ENCODE measurements at regions not wholly inside any gene's neighbourhood (a gene's known extent, or its start where the extent isn't known, plus 50 kb on each side); places are given as distances from the start of the nearest gene placed in this dataset.
"Not testable (repeated sequence)": the region's sequence is repeated elsewhere in the genome, so short reads cannot be mapped to it uniquely, and the experiment has no call there.

DNA sequence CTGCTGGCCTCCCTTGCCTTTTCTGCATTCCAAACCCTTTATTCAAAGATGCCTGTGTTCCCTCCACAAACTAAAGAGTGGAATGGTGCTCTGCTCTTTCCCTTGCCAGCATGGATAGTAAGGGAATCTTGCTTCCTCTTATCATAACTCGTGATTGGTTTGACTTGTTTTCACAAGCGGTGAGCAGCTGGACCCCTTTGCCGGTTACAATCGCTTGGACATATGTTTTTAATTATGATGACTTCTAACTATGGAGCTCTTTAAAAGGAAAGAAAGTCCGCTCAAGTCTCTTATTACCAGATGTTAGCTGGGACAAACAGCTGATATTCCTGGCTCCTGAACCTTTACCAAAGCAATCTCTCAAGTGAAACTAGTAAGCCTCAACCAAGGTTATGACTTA, 1094.7 kb downstream of the UQCRFS1 start:
- no peak for DNase-seq

DNA sequence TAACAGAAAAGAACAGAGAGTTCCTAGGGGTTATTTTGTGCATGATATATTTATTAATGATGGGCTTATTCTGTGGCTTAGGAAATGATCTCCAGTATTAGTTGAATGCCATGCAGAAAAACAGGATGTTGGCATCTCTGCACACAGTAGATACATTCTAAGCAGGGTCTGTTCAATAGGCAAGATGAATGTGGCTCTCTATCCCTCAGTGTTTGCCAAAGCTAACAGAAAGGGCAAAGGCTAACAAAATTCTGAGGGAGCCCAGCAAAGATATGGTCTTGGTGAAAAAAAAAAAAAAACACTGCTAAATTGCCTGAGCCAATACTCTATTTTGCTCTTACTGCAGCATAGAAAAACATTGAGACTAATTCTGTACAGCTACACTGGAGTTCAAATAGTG, 1095.8 kb downstream of the UQCRFS1 start:
- DNase-seq: no peak

DNA sequence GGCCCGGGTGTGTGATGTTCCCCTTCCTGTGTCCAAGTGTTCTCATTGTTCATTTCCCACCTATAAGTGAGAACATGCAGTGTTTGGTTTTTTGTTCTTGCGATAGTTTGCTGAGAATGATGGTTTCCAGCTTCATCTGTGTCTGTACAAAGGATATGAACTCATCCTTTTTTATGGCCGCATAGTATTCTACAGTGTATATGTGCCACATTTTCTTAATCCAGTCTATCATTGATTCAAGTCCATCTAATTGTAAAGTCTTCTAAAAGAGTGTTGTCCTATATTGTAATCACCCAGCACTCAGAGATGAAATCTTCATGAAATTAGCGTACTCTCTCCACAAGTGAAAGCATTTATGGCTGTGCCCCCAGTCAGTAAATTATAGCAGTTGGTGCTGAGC, 1096.6 kb downstream of the UQCRFS1 start:
- DNase-seq: not testable (repeated sequence)

DNA sequence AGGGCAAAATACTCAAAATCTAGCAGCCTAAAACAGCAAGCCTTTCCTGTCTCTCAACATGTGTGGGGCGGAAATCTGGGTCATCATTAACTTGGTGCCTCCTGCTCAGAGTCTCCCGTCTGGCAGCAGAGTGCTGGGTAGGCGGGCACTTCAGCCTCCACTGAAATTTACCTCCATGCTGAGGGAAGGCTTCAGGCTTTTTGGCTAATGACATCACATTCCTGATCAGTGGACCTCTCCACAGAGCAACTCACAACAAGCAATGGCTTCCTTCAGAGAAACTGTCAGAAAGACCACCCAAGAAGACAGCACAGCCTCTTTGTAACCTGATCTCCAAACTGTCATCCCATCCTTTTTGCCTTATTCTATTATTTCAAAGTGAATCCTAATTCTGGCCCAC, 1109.0 kb downstream of the UQCRFS1 start:
- no peak for DNase-seq

DNA sequence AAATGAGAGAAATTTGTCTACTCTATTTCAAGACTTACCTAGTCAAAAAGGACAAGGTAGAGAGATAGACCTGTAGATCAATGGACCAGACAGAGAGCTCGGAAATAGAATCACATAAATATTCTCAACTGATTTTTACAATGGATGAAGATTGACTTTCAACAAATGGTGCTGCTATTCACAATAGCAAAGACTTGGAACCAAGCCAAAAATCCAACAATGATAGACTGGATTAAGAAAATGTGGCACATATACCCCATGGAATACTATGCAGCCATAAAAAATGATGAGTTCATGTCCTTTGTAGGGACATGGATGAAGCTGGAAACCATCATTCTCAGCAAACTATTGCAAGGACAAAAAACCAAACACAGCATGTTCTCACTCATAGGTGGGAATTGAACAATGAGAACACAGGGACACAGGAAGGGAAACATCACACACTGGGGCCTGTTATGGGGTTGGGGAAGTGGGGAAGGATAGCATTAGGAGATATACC, 1128.2 kb downstream of the UQCRFS1 start:
- not testable (repeated sequence) for DNase-seq

DNA sequence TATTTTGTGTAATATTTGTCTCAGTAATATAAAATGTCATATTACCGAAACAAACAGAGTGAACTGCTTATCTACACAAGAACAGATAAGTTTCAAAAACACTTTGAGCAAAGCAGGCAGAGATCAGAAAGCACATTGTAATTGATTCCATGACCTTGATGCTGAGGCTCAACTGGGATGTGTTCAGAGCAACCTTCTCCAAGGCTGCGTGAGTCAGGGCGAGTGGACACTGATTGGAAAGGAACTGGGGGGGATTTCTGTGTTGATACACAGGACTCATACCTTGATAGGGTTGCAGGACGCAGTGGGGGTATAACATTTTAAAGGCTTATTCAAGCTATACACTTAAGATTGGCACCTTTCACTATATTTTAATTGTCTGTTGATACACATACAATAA, 1136.3 kb downstream of the UQCRFS1 start:
- DNase-seq: no peak

DNA sequence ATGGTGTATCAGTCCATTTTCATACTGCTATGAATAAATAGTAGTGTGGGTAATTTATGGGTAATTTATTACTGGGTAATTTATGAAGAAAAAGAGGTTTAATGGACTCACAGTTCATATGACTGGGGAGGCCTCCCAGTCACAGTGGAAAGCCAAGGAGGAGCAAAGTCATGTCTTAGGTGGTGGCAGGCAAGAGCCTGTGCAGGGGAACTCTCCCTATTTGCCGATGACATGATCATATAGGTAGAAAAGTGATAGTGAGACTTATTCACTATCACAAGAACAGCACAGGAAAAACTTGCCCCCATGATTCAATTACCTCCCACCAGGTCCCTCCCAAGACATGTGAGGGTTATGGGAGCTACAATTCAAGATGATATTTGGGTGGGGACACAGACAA, 1137.7 kb downstream of the UQCRFS1 start:
- no peak for DNase-seq

DNA sequence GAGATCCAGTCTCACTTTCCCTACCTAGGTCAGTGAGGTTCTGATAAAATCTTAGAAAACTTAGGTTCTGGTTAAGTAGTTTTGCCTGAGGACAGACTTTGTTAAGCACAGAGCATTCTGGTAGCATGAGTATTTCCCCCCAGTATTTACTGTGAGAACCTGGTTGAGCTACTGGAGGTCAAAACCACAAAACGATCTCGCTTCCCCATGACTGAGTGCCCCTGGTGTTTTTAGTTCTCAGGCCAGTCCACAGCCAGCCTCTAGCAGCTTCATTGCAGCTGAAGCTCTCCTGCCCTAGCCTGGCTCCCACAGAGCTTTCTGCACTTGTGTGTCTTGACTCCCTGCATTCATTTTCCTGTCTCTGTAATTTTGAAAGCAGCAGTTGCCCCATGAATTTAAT, 1138.2 kb downstream of the UQCRFS1 start:
- no peak for DNase-seq

DNA sequence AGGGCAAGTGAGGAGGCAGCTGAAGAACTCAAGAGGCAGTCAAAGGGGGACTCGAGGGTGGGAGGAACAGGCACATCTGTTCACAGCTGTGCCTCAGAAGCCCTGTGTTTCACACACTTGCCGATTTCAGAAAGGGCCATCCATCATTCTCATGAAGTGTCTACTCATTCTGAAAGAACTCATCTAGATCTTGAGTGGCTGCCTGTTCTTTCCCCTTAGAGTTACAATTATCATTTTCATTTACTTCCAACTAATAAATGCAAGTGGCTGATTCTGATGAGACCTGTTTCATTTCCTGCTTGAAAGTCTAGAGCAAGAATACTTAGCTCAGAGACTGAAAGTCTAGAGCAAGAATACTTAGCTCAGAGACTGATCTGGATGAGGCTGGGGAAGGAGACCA, 1145.1 kb downstream of the UQCRFS1 start:
- no peak for DNase-seq

DNA sequence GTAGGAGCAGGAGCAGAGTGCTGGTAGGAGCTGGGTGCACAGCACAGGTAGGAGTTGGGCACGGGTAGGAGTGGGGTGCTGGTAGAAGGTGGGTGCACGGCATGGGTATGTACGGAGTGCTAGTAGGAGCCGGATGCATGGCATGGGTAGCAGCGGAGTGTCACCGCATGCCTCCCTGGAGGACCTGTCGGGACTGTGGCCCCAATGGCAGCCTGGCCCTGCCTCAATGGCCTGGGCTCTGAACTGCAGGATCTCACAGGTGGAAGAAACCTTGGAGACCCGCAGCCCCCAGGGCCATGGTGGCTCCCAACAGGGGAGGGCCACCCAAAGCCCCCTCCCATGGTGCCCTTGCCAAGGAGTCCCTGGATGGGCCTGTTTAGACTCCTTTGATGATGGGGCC, 1146.0 kb downstream of the UQCRFS1 start:
- no peak for DNase-seq

DNA sequence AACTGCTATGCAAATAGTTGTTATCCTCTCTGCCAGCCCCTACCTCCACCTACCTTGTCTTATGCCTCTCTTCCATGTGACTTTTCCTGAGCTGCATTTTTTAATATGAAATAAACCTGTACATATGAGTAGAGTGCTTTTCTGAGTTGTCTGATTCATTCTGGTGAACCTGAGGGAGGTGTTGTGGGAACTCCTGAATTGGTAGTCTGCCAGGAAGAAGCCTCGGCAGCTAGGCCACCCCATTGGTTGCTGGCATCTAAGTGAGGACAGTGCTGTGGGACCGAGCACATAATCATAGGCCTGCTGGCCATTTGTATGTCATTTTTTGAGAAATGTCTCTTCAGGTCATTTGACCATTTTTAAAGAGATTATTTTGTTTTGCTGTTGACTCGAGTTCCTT, 1146.8 kb downstream of the UQCRFS1 start:
- no peak for DNase-seq

DNA sequence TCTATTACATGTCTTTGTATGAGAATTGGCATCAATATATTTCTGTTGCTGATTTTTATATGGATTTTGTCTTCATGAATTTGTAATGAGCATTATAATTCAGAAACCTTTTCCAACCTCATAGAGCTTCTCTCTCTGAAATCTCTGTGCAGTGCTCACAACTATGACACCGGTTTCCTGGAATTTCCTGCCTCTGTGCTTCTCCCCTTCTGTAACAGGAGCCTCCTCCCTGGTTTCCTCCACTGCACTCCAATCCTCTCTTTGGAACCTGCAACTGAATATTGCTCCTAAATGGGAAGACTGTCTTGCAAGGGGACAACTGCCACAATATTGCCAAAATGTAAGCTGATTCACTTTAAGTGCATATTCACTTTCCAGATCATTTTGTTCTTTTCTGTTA, 1147.9 kb downstream of the UQCRFS1 start:
- DNase-seq: no peak

DNA sequence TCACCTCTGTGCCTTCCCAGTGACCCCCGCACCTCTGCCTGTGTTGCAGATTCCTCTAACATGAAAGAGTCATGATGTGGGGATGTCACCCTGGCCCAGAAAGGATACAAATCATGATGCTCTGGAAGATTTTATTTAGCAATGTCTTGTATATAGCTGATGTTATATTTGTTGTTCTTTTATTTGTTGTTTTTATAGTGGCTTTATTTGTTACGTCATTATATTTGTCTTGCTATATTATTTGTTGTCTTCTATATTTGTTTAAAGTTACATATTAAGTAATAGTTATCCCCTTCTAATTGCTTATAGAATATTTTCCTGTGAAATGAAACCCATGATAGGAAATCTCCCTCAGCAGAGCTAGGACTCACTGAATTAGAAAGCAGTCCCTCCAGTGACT, 1149.2 kb downstream of the UQCRFS1 start:
- DNase-seq: no peak

DNA sequence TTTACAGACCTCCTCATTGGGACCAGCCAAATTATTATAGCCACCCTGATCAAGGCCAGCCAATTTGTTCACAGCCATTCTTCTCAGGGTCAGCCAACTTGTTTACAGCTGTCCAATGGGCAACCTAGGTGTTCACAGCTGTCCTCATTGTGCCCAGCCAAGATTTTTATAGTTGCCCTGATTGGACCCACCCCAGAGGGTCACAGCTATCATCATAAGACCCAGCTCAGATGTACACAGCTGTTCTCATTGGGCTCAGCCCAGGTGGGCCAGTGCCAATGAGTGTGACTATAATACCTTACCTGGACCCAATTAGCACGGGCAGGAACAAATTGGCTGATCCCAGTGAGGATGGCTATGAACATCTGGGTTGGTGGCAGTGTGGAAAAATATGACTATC, 1151.8 kb downstream of the UQCRFS1 start:
- no peak for DNase-seq

DNA sequence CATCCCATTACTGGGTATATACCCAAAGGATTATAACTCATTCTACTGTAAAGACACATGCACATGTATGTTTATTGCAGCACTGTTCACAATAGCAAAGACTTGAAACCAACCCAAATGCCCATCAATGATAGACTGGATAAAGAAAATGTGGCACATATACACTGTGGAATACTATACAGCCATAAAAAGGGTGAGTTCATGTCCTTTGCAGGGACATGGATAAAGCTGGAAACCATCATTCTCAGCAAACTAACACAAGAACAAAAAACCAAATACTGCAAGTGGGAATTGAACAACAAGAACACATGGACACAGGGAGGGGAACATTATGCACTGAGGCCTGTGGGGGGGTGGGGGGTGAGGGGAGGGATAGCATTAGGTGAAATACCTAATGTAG, 1155.9 kb downstream of the UQCRFS1 start:
- DNase-seq: not testable (repeated sequence)

DNA sequence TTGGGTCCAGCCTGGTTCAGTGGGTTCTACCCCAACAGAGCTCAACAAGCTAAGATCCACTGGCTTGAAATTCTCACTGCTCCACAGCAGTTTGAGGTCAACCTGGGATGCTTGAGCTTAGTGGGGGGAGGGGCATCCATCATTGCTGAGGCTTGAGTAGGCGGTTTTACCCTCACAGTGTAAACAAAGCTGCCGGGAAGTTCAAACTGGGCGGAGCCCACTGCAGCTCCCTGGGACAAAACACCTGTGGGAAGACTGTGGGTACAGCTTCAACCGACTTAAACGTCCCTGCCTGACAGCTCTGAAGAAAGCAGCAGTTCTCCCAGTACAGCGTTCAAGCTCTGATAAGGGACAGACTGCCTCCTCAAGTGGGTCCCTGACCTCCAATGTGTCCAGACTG, 1161.9 kb downstream of the UQCRFS1 start:
- DNase-seq: no peak

DNA sequence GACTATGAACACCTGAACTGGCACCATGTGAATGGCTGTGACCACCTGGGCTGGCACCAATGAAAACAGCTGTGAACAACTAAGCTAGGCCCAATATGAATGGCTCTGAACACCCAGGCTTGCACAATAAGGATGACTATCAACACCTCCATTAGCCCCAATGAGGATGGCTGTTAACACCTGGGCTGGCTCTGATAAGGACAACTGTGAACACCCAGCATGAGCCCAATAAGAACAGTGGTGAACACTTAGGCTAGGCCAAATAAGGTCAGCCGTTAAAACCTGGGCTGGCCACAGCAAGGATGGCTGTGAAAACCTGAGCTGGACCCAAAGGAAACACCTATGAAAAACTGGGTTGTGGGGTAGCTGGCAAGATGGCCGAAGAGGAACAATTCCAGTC, 1163.1 kb downstream of the UQCRFS1 start:
- DNase-seq: no peak

DNA sequence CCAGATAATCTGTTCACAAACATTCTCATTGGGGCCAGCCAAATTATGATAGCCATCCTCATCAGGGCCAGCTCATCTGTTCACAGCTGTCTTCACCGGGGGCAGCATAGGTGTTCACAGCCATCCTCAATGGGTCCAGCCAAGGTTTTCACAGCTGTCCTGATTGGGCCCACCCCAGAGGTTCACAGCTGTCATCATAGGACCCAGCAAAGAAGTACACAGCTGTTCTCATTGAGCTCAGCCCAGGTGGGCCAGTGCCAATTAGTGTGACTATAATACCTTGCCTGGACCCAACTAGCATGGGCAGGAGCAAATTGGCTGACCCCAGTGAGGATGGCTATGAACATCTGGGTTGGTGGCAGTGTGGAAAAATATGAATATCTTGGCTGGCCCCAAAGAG, 1166.0 kb downstream of the UQCRFS1 start:
- no peak for DNase-seq

DNA sequence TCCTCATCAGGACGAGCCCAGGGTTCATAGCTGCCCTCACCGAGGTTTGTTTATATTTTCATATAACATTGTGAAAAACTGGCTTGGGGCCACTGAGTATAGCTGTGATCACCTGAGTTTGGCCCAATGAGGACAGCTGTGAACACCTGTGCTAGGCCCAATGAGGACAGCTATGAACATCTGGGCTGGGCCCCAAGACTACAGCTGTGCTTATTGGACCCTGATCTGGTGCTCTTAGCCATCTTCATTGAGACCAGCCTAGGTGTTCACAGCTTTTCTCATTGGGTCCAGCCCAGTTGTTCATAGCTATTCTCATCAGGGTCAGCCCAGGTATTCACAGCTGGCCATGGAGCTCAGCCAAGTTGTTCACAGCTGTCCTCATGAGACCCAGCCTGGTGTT, 1167.3 kb downstream of the UQCRFS1 start:
- DNase-seq: no peak

DNA sequence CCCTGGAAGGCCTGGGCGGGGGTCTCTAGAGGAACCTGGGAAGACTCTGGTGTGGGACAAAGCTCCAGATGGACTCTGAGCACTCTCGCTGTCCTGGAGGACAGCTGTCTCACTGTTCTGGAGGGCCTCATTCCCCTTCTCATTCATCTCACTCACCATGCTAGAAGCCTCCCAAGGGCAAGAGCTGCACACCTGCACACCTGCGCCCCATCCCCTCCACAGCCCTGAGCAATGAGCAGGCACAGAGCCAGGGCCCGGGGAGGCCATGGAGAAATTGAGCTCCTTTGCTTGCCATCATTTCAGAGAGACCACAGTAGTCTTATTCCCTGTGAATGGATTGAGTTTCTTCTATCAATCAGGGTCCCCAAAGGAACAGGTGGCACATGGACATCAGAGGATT, 1168.5 kb downstream of the UQCRFS1 start:
- no peak for DNase-seq

DNA sequence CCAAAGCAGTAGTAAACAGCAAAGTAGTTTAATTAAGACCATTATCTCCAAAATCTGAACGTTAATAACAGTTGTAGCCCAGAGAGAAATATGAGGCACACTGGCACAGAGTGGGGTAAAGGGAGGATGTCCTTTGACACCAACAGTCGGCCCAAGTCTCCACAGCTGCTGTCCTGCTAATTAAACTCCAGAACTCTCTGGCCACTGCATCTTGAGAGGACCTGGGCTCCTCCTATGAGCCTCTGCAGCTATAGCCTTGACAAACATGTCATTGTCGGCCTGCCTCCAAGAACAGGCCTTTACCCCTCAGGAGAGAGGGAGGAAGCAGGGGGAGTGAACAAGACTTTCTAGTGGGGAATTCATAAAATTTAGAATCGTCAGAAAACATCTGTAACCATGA, 1170.4 kb downstream of the UQCRFS1 start:
- DNase-seq: no peak

DNA sequence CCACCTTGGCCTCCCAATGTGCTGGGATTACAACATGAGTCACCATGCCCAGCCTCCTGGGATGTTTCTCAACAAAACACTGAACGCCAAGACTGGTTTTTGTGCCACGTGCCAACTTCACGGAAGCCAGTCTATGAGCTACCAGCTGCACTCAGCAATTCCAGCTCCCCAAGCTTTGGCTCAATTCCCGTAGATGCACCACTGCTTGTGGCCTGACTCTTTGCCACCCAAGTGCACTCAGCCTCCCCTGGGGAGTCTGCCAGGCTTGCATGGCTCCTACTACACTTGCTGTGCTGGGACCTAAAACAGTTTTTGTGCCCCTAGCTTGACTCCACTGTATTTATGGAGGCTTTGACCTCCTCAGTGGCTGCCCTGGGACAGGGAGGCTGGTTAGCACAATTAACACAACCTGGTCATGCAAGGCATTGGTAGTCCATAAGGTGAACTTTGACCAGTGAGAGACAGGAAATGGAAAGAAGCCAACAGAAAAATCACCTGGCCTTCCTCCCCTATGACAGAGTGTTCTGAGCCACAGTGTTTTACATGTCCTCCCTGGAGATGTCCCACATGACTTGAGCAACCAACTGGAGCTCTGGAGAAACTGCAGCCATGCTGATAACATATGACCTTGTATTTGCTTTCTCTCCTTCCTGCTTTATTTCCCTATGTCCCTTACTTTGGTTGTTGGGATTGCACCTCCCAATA, 1173.1 kb downstream of the UQCRFS1 start:
- peak in 1 of 2 experiments; percentile 4 for DNase-seq

DNA sequence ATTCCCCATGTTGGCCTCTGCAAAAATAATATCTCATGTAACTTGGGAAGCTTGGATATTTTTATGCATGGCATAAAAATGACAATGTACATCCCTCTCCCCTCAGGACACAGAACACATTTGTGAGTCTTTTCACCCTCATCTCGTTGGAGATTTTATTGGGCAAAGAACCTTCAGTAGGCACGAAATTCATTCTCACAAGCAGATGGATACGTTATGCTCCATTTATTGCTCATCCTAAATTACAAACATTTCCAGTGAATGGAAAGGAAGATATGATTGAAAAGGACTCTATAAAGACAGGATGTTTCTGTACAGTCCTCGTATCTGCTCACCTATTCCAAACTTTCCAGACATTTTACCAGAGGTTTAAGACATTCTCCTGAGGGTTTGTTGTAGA, 1175.8 kb downstream of the UQCRFS1 start:
- DNase-seq: no peak

DNA sequence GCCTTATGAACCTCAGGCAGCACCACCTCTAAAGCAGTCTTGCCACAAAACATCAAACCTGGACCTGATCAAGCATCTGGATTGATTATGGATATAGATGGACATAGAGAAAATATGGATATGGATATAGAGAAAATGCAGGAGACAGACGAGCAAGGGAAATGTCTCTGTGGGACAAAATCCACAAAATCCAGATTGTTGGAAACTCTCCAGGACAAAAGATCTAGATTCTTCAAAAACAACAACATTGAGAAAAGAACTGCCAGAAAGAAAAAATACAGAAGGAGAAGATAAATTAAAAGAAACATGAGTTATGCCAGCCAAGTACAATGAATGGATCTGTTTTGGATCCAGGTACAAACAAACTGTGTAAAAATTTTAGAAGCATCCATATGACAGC, 1176.5 kb downstream of the UQCRFS1 start:
- no peak for DNase-seq

DNA sequence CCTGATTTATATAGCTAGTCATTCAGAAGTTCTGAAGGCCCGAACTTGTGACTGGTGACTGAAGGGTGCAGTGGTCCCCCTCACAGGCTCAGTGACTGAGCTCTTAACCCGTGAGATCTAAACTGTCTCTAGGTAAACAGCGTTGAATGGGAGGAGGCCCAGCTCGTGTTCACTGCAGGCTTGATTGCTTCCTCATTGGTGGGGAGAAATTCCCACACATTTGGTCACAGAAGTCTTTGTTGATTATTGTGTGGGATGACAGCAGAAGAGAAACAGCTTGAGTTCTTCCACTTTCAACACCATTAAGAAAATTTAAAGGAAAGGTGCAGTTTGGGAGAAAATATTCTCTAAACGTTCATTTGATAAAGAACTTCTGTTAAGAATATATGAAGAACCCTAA, 1178.0 kb downstream of the UQCRFS1 start:
- DNase-seq: no peak
